H1 (cell line): ENCODE measurements at regions not wholly inside any gene's neighbourhood (a gene's known extent, or its start where the extent isn't known, plus 50 kb on each side); places are given as distances from the start of the nearest gene placed in this dataset.

ENCODE experiments used
- CTCF ChIA-PET: fragments of 300-600 bp; sonication (Branson Sonifier 250); formaldehyde crosslinking; loops from one replicate; lab custom pipeline; 2021; ENCODE audit not compliant: partially characterized antibody; lab: Charles Lee
- POLR2A ChIA-PET: fragments of 300-600 bp; sonication (Branson Sonifier 250); formaldehyde crosslinking; loops from one replicate; lab custom pipeline; 2021; ENCODE audit warnings: inconsistent platforms; ENCODE audit not compliant: partially characterized antibody; lab: Charles Lee
- DNase-seq, 2 experiments: peaks; one replicate each; pipeline versions ENCODE4 v3.0.0 to v3.0.0-alpha.2; 2010 to 2022; ENCODE audit warnings: low spot score in 2 of 2, low read depth in 1 of 2, mixed read lengths in 1 of 2
- FAIRE-seq: peaks from 2 replicates; lab custom pipeline; 2011; peaks lifted over from hg19 to GRCh38; lab: Jason Lieb, UNC
- H2AFZ ChIP-seq: 2 replicates; pipeline ENCODE4 v1.8.1; 2012; ENCODE audit warnings: low read length, inconsistent platforms
- H2AK5ac ChIP-seq: 2 replicates; pipeline ENCODE4 v1.6.1; 2013; ENCODE audit warnings: low read depth, low read length
- H2BK120ac ChIP-seq: replicated peaks from 2 replicates; pipeline ENCODE3; 2013; ENCODE audit warnings: low read depth, low read length, inconsistent platforms
- H2BK12ac ChIP-seq: 2 replicates; pipeline ENCODE4 v1.6.1; 2013; ENCODE audit warnings: low read depth, low read length
- H2BK15ac ChIP-seq: 2 replicates; pipeline ENCODE4 v1.6.1; 2013; ENCODE audit warnings: low read length
- H2BK20ac ChIP-seq: 2 replicates; pipeline ENCODE4 v1.6.1; 2013; ENCODE audit warnings: low read length
- H2BK5ac ChIP-seq: 2 replicates; pipeline ENCODE4 v1.6.1; 2013; ENCODE audit warnings: low read depth, low read length
- H3K14ac ChIP-seq: 2 replicates; pipeline ENCODE4 v1.6.1; 2013; ENCODE audit warnings: inconsistent platforms; ENCODE audit not compliant: insufficient read length
- H3K18ac ChIP-seq: 2 replicates; pipeline ENCODE4 v1.6.1; 2013; ENCODE audit warnings: low read length; ENCODE audit errors: extremely low read depth
- H3K23ac ChIP-seq: 2 replicates; pipeline ENCODE4 v1.6.1; 2013; ENCODE audit warnings: inconsistent platforms; ENCODE audit not compliant: insufficient read length
- H3K23me2 ChIP-seq: 2 replicates; pipeline ENCODE4 v1.6.1; 2013; ENCODE audit warnings: low read depth, low read length
- H3K27ac ChIP-seq: 2 replicates; pipeline ENCODE4 v1.6.1; 2011; ENCODE audit warnings: low read depth, low read length, inconsistent platforms
- H3K27me3 ChIP-seq, 4 experiments: replicated peaks in 1 of 4; 1 replicate in 1 of 4; 2 replicates in 3 of 4; pipeline versions ENCODE4 v1.6.1 to v1.8.1; 2011 to 2013; ENCODE audit warnings: low read length in 3 of 4, mild to moderate bottlenecking in 3 of 4, inconsistent platforms in 2 of 4, mixed read lengths in 2 of 4, moderate library complexity in 1 of 4; ENCODE audit not compliant: control insufficient read depth in 3 of 4, insufficient read depth in 3 of 4; ENCODE audit errors: extremely low read depth in 1 of 4
- H3K36me3 ChIP-seq, 4 experiments: 2 replicates each; pipeline versions ENCODE4 v1.6.1 to v1.8.1; 2011 to 2013; ENCODE audit warnings: mild to moderate bottlenecking in 4 of 4, low read length in 3 of 4, moderate library complexity in 2 of 4, control low read depth in 1 of 4, inconsistent platforms in 1 of 4; ENCODE audit not compliant: insufficient read depth in 4 of 4, control insufficient read depth in 2 of 4
- H3K4ac ChIP-seq: replicated peaks from 2 replicates; pipeline ENCODE3; 2013; ENCODE audit warnings: low read length, low read depth, mixed read lengths, inconsistent platforms; ENCODE audit not compliant: insufficient read length
- H3K4me1 ChIP-seq, 4 experiments: replicated peaks in 1 of 4; 1 replicate in 1 of 4; 2 replicates in 3 of 4; pipeline versions ENCODE4 v1.6.1 to v1.8.1; 2011 to 2013; ENCODE audit warnings: low read length in 3 of 4, inconsistent platforms in 2 of 4, mixed read lengths in 1 of 4; ENCODE audit not compliant: insufficient read depth in 4 of 4, control insufficient read depth in 3 of 4
- H3K4me2 ChIP-seq, 2 experiments: 2 replicates each; pipeline versions ENCODE4 v1.6.1 to v1.8.1; 2011 to 2013; ENCODE audit warnings: low read depth in 2 of 2, low read length in 2 of 2, control low read depth in 1 of 2, inconsistent platforms in 1 of 2, mild to moderate bottlenecking in 1 of 2; ENCODE audit not compliant: insufficient read depth in 1 of 2
- H3K4me3 ChIP-seq, 4 experiments: fragments of 200-600, 300-600 bp in 1 of 4; sonication (generic), shearing (Covaris generic), sonication (Bioruptor Twin) in 1 of 4; 2 replicates each; pipeline versions ENCODE4 v1.5.1 to v1.8.1; 2011 to 2016; ENCODE audit warnings: low read length in 4 of 4, low read depth in 3 of 4, control low read depth in 2 of 4, inconsistent platforms in 2 of 4, mild to moderate bottlenecking in 2 of 4, mixed read lengths in 1 of 4, moderate library complexity in 1 of 4; ENCODE audit not compliant: insufficient read depth in 2 of 4; ENCODE audit errors: extremely low read depth in 1 of 4
- H3K56ac ChIP-seq: replicated peaks from 2 replicates; pipeline ENCODE3; 2013; ENCODE audit warnings: low read depth, mild to moderate bottlenecking, mixed read lengths, low read length, inconsistent platforms; ENCODE audit not compliant: insufficient read length
- H3K79me1 ChIP-seq: 2 replicates; pipeline ENCODE4 v1.6.1; 2013; ENCODE audit warnings: low read depth, low read length, control low read depth
- H3K79me2 ChIP-seq, 2 experiments: 2 replicates each; pipeline versions ENCODE4 v1.6.1 to v1.8.1; 2012 to 2013; ENCODE audit warnings: low read length in 2 of 2, mild to moderate bottlenecking in 2 of 2, inconsistent platforms in 1 of 2; ENCODE audit not compliant: insufficient read depth in 2 of 2, control insufficient read depth in 1 of 2
- H3K9ac ChIP-seq, 4 experiments: replicated peaks in 1 of 4; 1 replicate in 1 of 4; 2 replicates in 3 of 4; pipeline versions ENCODE4 v1.6.1 to v1.8.1; 2011 to 2013; ENCODE audit warnings: low read depth in 3 of 4, low read length in 3 of 4, control low read depth in 2 of 4, mild to moderate bottlenecking in 2 of 4, moderate library complexity in 2 of 4, inconsistent platforms in 1 of 4; ENCODE audit errors: extremely low read depth in 1 of 4
- H3K9me3 ChIP-seq, 2 experiments: 2 replicates each; pipeline versions ENCODE4 v1.6.1 to v1.8.1; 2012 to 2013; ENCODE audit warnings: mild to moderate bottlenecking in 2 of 2, moderate library complexity in 2 of 2, control low read depth in 1 of 2, inconsistent platforms in 1 of 2, low read depth in 1 of 2, low read length in 1 of 2, mixed read lengths in 1 of 2; ENCODE audit not compliant: insufficient read depth in 2 of 2
- H4K20me1 ChIP-seq, 2 experiments: replicated peaks in 1 of 2; 2 replicates each; pipeline versions ENCODE3 to v1.8.1; 2011 to 2013; ENCODE audit warnings: inconsistent platforms in 2 of 2, low read length in 2 of 2, mild to moderate bottlenecking in 1 of 2; ENCODE audit not compliant: insufficient read depth in 2 of 2, control insufficient read depth in 1 of 2
- H4K5ac ChIP-seq: 2 replicates; pipeline ENCODE4 v1.6.1; 2013; ENCODE audit warnings: low read length, low read depth, mixed read lengths, inconsistent platforms; ENCODE audit not compliant: insufficient read length
- H4K8ac ChIP-seq: 2 replicates; pipeline ENCODE4 v1.8.0; 2013; ENCODE audit warnings: mild to moderate bottlenecking, moderate library complexity, low read length, inconsistent platforms; ENCODE audit not compliant: insufficient read depth; ENCODE audit errors: extremely low read depth
- H4K91ac ChIP-seq: replicated peaks from 2 replicates; pipeline ENCODE3; 2013; ENCODE audit warnings: low read length, mixed read lengths, inconsistent platforms; ENCODE audit not compliant: insufficient read length
- CBX5 ChIP-seq: fragments of 300-800, 300-1000 bp; sonication (generic); IDR thresholded peaks from 2 replicates; pipeline ENCODE4 v1.7.1; 2016; ENCODE audit warnings: antibody characterized with exemption, low read length, low read depth
- CREB1 ChIP-seq: IDR thresholded peaks from 2 replicates; pipeline ENCODE4 v1.6.1; 2012; ENCODE audit warnings: inconsistent platforms
- CTBP2 ChIP-seq: IDR thresholded peaks from 2 replicates; pipeline ENCODE4 v1.7.0; 2011; ENCODE audit warnings: borderline replicate concordance, mild to moderate bottlenecking, moderate library complexity, mixed read lengths, low read length; ENCODE audit not compliant: insufficient read depth, insufficient read length
- EGR1 ChIP-seq: IDR thresholded peaks from 2 replicates; pipeline ENCODE4 v1.6.1; 2011; ENCODE audit warnings: low read depth, low read length, borderline replicate concordance
- EZH2 ChIP-seq: fragments of 200-600 bp; sonication (generic); IDR thresholded peaks from 2 replicates; pipeline ENCODE4 v1.7.1; 2012; ENCODE audit warnings: low read depth, mild to moderate bottlenecking, moderate library complexity, low read length, inconsistent platforms; ENCODE audit not compliant: severe bottlenecking
- GABPA ChIP-seq: IDR thresholded peaks from 2 replicates; pipeline ENCODE4 v1.6.1; 2011; ENCODE audit warnings: mild to moderate bottlenecking, low read length, moderate library complexity, borderline replicate concordance; ENCODE audit not compliant: insufficient read depth
- HDAC2 ChIP-seq, 2 experiments: fragments of 300-600 bp in 1 of 2; sonication (generic) in 1 of 2; IDR thresholded peaks; 2 replicates each; pipeline ENCODE4 v1.6.1; 2011 to 2012; ENCODE audit warnings: low read depth in 2 of 2, low read length in 2 of 2, mild to moderate bottlenecking in 2 of 2, moderate library complexity in 2 of 2, borderline replicate concordance in 1 of 2, inconsistent platforms in 1 of 2
- NRF1 ChIP-seq: IDR thresholded peaks from 2 replicates; pipeline ENCODE4 v1.6.1; 2011; ENCODE audit warnings: mild to moderate bottlenecking, low read depth, low read length, improper control_type of control experiment
- RAD21 ChIP-seq, 2 experiments: IDR thresholded peaks in 1 of 2; conservative IDR thresholded peaks in 1 of 2; 2 replicates each; pipeline ENCODE4 v1.6.1; 2011; ENCODE audit warnings: low read depth in 2 of 2, low read length in 2 of 2, improper control_type of control experiment in 1 of 2, inconsistent platforms in 1 of 2, mild to moderate bottlenecking in 1 of 2, moderate library complexity in 1 of 2
- SP4 ChIP-seq: IDR thresholded peaks from 2 replicates; pipeline ENCODE4 v1.6.1; 2012; ENCODE audit warnings: low read length, inconsistent platforms
- SRF ChIP-seq: IDR thresholded peaks from 2 replicates; pipeline ENCODE4 v1.6.1; 2011; ENCODE audit warnings: mild to moderate bottlenecking, low read depth, low read length, moderate library complexity
- SUZ12 ChIP-seq: fragments of 200-600 bp; sonication (generic); IDR thresholded peaks from 2 replicates; pipeline ENCODE4 v1.6.1; 2012; ENCODE audit warnings: mild to moderate bottlenecking, inconsistent platforms, low read length, moderate library complexity, mixed read lengths
- TAF7 ChIP-seq: optimal IDR thresholded peaks from 2 replicates; pipeline ENCODE3; 2011; ENCODE audit warnings: low read depth, mild to moderate bottlenecking, inconsistent platforms, low read length, moderate library complexity, borderline replicate concordance
- WGBS, 2 experiments: shearing (Covaris generic) in 1 of 2; methylation state at CpG; one replicate each; pipeline versions ENCODE4 v1.1.6 to v1.1.7; 2013 to 2015; ENCODE audit warnings: low lambda C conversion rate in 2 of 2, mixed read lengths in 2 of 2, inconsistent platforms in 1 of 2, low coverage in 1 of 2, missing lambda C conversion rate in 1 of 2; ENCODE audit not compliant: insufficient replicate concordance in 2 of 2, insufficient coverage in 1 of 2, insufficient read length in 1 of 2; ENCODE audit errors: extremely low coverage in 1 of 2, missing lambda C conversion rate in 1 of 2; 5-methylcytosine and 5-hydroxymethylcytosine counted together

GRCh38 chr2:234199996-234200395 lies 149.5 kb downstream of the SPP2 start:
- FAIRE-seq (no peak), DNase-seq (no peak)
- Histone ChIP-seq H3K9me3 (peaks cover 6 to 11% of the 10 kb centered on the region in 2 experiments; a peak in 3 of 4 replicates), H4K20me1 (no peaks in the 10 kb centered on the region), H3K4ac (no peak overlapping the region), H3K27ac (no peak overlapping the region; the same call in 1 of the 2 replicates), H3K4me3 (no peak overlapping the region), H3K56ac (no peak overlapping the region), H2BK5ac (no peak overlapping the region), H3K27me3 (no peaks in the 10 kb centered on the region), H3K79me2 (no peaks in the 10 kb centered on the region), H3K9ac (0 out of 7 replicates have a peak overlapping the region, but pooled peaks of 1 of the 4 experiments have one; percentile 18), H3K4me1 (no peaks in the 10 kb centered on the region), H2BK20ac (no peak overlapping the region), H4K91ac (no peak overlapping the region), H3K23me2 (no peaks in the 10 kb centered on the region; the same call in 1 of the 2 replicates), H4K5ac (no peak overlapping the region)
- 76% methylated on average over 3 of the region's 3 CpGs; no CpG with 5 or more reads in 1 of the 2 experiments for WGBS, 2 experiments
- POLR2A ChIA-PET: no interaction called here
- TF ChIP-seq NRF1 (no peak), CBX5 (no peak), CTBP2 (no peak), HDAC2 (IDR thresholded peaks at IDR 0.05; ENCODE audit: borderline replicate concordance in 1 of 2, low read depth in 2 of 2, low read length in 2 of 2) (no peak), GABPA (no peak), SRF (no peak), SUZ12 (no peak), EZH2 (no peak), CREB1 (no peak), RAD21 (IDR thresholded peaks at IDR 0.05 in 1 of 2, conservative IDR thresholded peaks at IDR 0.05 in 1 of 2; ENCODE audit: low read depth in 2 of 2, low read length in 2 of 2) (no peak), TAF7 (no peak), EGR1 (no peak), SP4 (no peak)
- TF ChIP-seq, all 59 proteins: peak for 0
- Histone ChIP-seq H2BK120ac (no peak overlapping the region), H3K36me3 (no peaks in the 10 kb centered on the region), H3K18ac (no peak overlapping the region), H3K23ac (no peak overlapping the region), H2AK5ac (no peak overlapping the region), H3K14ac (no peak overlapping the region), H4K8ac (no peak overlapping the region), H3K79me1 (no peaks in the 10 kb centered on the region), H2BK12ac (no peak overlapping the region), H2BK15ac (no peak overlapping the region), H3K4me2 (no peak overlapping the region), H2AFZ (no peak overlapping the region)
- CTCF ChIA-PET: no interaction called here
